ENCODE measurements at regions not wholly inside any gene's neighbourhood (a gene's known extent, or its start where the extent isn't known, plus 50 kb on each side); places are given as distances from the start of the nearest gene placed in this dataset.
"Not testable (repeated sequence)": the region's sequence is repeated elsewhere in the genome, so short reads cannot be mapped to it uniquely, and the experiment has no call there.

- TF ChIP-seq POLR2AphosphoS5 (IDR thresholded peaks at IDR 0.05); CTCF (IDR thresholded peaks at IDR 0.05 in 8 of 11, conservative IDR thresholded peaks at IDR 0.05 in 3 of 11): not testable (repeated sequence)
Observed at GRCh38 chr13:111692028-111692427, 371.6 kb downstream of the TEX29 start.

Data from spleen (tissue), 7 donors.